Activated CD4-positive, alpha-beta memory T cell treated with anti-CD3 and anti-CD28 coated beads, Interleukin-2, amount 10 ng/mL, durations not matched to agents 7 days and 5 days (primary cell): ENCODE measurements at regions not wholly inside any gene's neighbourhood (a gene's known extent, or its start where the extent isn't known, plus 50 kb on each side); places are given as distances from the start of the nearest gene placed in this dataset.

Experiments
- CTCF ChIA-PET: fragments of 350-600 bp; sonication (Branson Sonifier 250); formaldehyde crosslinking; loops from one replicate; lab custom pipeline; 2021; ENCODE audit warnings: antibody characterized with exemption, inconsistent platforms; lab: Charles Lee
- POLR2A ChIA-PET: fragments of 350-600 bp; sonication (Branson Sonifier 250); formaldehyde crosslinking; loops from one replicate; lab custom pipeline; 2021; ENCODE audit warnings: antibody characterized with exemption; lab: Charles Lee
- DNase-seq: peaks from one replicate; pipeline ENCODE4 v3.0.0-alpha.2; 2020
- H3K27ac Mint-ChIP-seq: one replicate; pipeline ENCODE4 v1.8.0; 2021; ENCODE audit warnings: mild to moderate bottlenecking, mixed read lengths
- H3K27me3 Mint-ChIP-seq: one replicate; pipeline ENCODE4 v1.8.0; 2021; ENCODE audit warnings: mixed read lengths
- H3K36me3 Mint-ChIP-seq: one replicate; pipeline ENCODE4 v1.8.0; 2021; ENCODE audit warnings: low read depth, mixed read lengths
- H3K4me1 Mint-ChIP-seq: one replicate; pipeline ENCODE4 v1.8.0; 2021; ENCODE audit warnings: mixed read lengths
- H3K4me3 Mint-ChIP-seq: one replicate; pipeline ENCODE4 v1.8.0; 2021; ENCODE audit warnings: mild to moderate bottlenecking, mixed read lengths
- H3K9me3 Mint-ChIP-seq: one replicate; pipeline ENCODE4 v1.8.0; 2021; ENCODE audit warnings: mixed read lengths

GRCh38 chr20:37455659-37456058, 65.4 kb upstream of the NNAT start:
- Mint-ChIP-seq H3K36me3 (no peaks in the 10 kb centered on the region), H3K4me3 (no peak overlapping the region), H3K4me1 (no peaks in the 10 kb centered on the region), H3K9me3 (peaks cover 6% of the 10 kb centered on the region), H3K27ac (no peak overlapping the region), H3K27me3 (no peaks in the 10 kb centered on the region)
- POLR2A ChIA-PET: interaction anchor here (1.2 kb wide), 1 partner anchor 22 kb away, joined by 3 read pairs; no protein-coding TSS in a partner anchor
- DNase-seq: no peak
- CTCF ChIA-PET: no interaction called here

GRCh38 chr20:37456948-37457347, 64.1 kb upstream of the NNAT start:
- DNase-seq: no peak
- ChIA-PET POLR2A (no interaction called here), CTCF (no interaction called here)
- Mint-ChIP-seq H3K4me3 (no peak overlapping the region), H3K27me3 (no peaks in the 10 kb centered on the region), H3K27ac (no peak overlapping the region), H3K9me3 (peaks cover 6% of the 10 kb centered on the region), H3K36me3 (no peaks in the 10 kb centered on the region), H3K4me1 (no peaks in the 10 kb centered on the region)

- Mint-ChIP-seq H3K36me3 (no peaks in the 10 kb centered on the region), H3K4me1 (no peaks in the 10 kb centered on the region), H3K27me3 (no peaks in the 10 kb centered on the region), H3K9me3 (peaks cover 6% of the 10 kb centered on the region), H3K4me3 (no peak overlapping the region), H3K27ac (no peak overlapping the region)
- no peak for DNase-seq
- CTCF ChIA-PET: no interaction called here
- POLR2A ChIA-PET: no interaction called here
Measured at GRCh38 chr20:37457921-37458320, 63.1 kb upstream of the NNAT start.

GRCh38 chr20:37458761-37459160, 62.3 kb upstream of the NNAT start:
- CTCF ChIA-PET: no interaction called here
- POLR2A ChIA-PET: no interaction called here

GRCh38 chr20:37461405-37461804, 59.6 kb upstream of the NNAT start:
- H3K4me1 Mint-ChIP-seq: no peaks in the 10 kb centered on the region
- H3K27me3 Mint-ChIP-seq: peaks cover 9% of the 10 kb centered on the region
- no peak overlapping the region for H3K27ac Mint-ChIP-seq
- POLR2A ChIA-PET: no interaction called here
- CTCF ChIA-PET: no interaction called here
- no peaks in the 10 kb centered on the region for H3K36me3 Mint-ChIP-seq
- no peak for DNase-seq
- no peak overlapping the region for H3K4me3 Mint-ChIP-seq
- peaks cover 5% of the 10 kb centered on the region for H3K9me3 Mint-ChIP-seq

More at GRCh38 chr20:37458761-37459160, 62.3 kb upstream of the NNAT start:
- DNase-seq: no peak
- H3K4me1 Mint-ChIP-seq: no peaks in the 10 kb centered on the region
- no peaks in the 10 kb centered on the region for H3K27me3 Mint-ChIP-seq
- H3K4me3 Mint-ChIP-seq: no peak overlapping the region
- no peaks in the 10 kb centered on the region for H3K36me3 Mint-ChIP-seq
- H3K27ac Mint-ChIP-seq: no peak overlapping the region
- H3K9me3 Mint-ChIP-seq: peaks cover 6% of the 10 kb centered on the region

- Mint-ChIP-seq H3K9me3 (no peaks in the 10 kb centered on the region), H3K27me3 (peaks cover 15% of the 10 kb centered on the region), H3K4me1 (no peaks in the 10 kb centered on the region), H3K36me3 (no peaks in the 10 kb centered on the region), H3K4me3 (no peak overlapping the region), H3K27ac (no peak overlapping the region)
- CTCF ChIA-PET: no interaction called here
- no peak for DNase-seq
- POLR2A ChIA-PET: no interaction called here
Measured at GRCh38 chr20:37463726-37464494, 57.1 kb upstream of the NNAT start.

- POLR2A ChIA-PET: no interaction called here
- Mint-ChIP-seq H3K9me3 (no peaks in the 10 kb centered on the region), H3K4me3 (no peak overlapping the region), H3K4me1 (no peaks in the 10 kb centered on the region), H3K27me3 (peaks cover 19% of the 10 kb centered on the region), H3K27ac (no peak overlapping the region), H3K36me3 (no peaks in the 10 kb centered on the region)
- no peak for DNase-seq
- CTCF ChIA-PET: no interaction called here
Measured at GRCh38 chr20:37464611-37465010, 56.4 kb upstream of the NNAT start.
